HG02884 (cell line): ENCODE measurements at regions not wholly inside any gene's neighbourhood (a gene's known extent, or its start where the extent isn't known, plus 50 kb on each side); places are given as distances from the start of the nearest gene placed in this dataset.

Experiments used
- ATAC-seq: cut with Tn5 transposase; IDR thresholded peaks from one replicate; pipeline ENCODE4 v1.9.1; 2021; ENCODE audit warnings: mild to moderate bottlenecking, moderate library complexity; ENCODE audit not compliant: unreplicated experiment

DNA sequence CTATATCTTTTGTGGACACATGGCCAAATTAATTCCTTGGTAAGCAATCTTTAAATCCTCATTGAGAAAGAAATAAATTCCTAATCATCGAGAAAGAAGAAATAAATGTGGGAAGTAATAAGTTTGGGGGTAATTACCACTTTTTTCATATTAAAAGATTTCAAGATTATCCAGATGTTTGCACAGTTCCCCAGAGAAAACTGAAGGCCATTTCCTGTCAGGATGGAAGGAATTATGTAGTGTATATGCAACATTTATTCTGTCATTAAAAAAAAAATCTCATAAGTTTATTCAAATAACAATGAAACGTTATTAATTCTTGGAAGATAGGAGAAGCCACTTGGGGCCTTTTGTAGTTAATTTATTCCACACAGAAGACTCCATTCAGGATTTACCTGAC is 385.6 kb upstream of the NR3C2 start:
- no peak for ATAC-seq

DNA sequence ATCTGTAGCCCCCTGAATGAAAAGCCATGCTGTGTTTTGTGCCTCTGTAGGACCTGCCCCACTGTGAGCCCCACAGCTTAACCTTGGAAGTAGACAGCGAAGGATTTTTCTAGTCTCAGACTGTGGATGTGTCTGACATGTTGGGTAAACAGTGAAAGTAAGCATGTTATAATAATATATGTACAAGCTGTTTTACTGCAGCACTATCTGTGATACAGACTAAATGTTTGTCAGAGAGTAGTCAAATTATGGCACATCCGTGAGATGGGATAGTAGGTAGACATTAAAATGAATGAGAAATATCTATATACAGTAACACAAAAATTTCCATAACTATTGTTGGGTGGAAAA is 381.2 kb upstream of the NR3C2 start:
- ATAC-seq = no peak

DNA sequence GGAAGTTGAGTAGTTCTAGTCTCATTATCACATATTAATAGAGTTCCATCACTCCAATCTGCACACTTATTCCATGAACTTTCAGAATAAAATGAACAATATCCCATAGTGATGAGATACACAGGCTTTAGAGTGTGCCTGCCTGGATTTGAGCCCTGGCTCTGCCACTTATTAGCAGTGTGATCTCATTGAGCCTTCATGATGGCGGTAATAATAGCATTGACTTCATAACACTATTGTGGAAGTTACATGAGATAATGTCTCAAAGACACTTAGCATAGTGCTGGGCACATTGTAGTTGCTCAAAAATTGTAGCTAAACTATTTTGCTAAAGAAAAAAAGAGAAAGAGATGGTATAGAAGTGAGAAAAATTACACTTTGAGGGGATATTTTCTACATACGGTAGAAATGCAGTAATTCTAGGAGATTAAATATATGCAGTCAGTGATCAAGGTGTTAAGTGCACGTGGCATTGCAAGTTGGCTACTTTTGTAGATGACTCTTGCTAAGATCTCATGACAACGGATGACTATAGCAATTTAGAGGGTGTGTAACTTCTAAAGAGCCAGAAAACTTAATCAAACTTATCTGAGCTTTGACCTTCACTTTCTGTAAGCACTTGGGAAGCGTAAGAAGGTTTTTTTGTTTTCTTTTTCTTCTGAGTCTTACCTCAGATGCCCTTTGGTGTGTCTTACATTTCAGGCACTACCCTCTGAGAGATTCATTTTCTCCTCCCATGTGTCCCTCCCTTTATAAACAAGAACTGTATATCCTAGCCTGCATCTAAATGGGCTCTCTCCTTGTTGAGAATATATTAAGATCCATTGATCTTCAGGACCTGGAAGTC is 380.6 kb upstream of the NR3C2 start:
- no peak for ATAC-seq

DNA sequence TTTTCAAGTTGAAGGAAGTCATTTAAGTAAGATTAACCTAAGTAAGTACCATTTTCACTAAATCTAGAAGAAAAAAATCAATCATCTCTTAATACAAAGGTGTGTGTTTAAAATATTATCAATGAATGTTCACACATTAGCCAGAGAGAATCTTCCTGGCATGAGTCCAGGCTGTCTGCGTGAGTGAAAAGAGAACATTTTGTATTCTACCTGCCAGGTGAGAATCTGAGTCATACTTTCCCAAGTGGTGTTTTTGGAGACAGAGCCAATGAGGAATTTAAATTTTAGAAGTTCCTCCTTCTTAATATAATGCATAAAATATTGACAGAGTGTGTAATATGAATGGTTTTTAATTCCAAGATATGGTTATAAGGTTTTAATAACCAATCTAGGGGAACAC is 371.8 kb upstream of the NR3C2 start:
- no peak for ATAC-seq

DNA sequence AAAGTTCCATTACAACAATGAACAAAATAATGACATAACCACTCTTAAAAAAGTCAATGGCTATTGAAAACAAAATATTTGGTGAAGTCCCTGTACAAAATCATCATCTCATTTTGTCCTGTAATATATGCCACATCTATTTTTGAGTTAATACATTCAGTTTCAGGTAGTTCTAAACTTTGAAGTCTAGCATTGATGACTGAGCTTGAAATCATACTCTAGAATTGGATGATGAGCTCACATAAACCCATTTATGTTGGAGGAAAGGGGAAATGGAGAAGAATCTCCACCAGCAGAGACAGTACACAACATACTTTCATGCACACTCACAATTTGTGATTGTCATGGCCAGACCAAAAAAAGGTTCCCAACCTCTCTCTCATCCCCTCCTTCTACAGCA is 371.1 kb upstream of the NR3C2 start:
- ATAC-seq = no peak

DNA sequence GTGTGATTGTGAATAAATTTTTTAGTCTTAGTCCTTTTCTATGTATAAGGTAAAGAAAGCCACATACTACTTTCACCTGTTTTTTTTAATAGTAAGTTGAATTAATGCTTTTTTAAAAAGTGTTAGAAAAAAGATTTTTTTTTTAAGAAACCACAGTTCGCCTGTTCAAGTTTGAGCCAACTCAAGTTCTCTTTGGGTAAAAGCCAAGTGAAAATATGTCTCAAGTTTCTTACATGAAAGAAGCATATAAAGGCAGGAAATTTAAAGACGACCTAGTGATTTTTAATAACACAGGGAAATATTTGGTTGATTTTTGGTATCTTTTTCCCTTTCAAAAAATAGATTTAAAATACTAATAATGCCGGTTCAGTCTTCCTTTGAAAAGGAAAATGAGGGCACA is 369.9 kb upstream of the NR3C2 start:
- no peak for ATAC-seq

DNA sequence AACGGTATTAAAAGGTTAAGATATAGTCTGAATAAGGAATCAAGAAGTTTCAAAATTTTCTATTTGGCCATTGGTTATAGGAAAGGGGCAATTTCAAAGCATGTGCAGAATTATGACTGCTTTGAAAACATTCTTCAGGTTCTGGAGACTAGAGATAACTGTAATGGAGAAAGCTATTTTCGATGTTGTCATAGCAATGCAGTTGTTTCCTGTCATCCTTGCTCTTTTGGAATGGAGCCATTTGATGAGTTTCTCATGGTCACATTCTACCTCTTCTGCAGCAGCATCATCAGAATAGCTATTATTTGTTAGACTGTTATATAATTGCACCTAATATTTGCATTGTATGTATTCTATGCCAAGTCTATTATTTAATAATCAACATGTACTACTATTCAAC is 368.2 kb upstream of the NR3C2 start:
- no peak for ATAC-seq

DNA sequence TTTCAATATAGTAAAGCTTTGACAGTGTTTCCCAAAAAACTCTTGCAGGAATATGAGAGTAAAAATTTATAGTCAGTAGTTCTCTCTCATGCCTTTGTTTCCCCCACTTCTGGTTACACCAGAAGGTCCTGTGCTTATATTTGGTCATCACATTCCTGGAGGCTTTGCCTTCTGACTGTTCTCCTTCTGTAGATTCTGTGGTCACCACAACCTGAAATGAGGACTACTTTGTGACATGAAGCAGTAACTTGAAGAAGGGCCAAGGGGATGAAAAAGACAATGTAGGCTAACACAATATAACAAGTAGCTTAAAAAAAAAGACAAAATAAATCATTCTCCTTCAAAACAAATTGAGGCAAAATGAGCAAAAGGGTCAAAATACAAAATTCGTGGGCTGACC is 366.2 kb upstream of the NR3C2 start:
- no peak for ATAC-seq

DNA sequence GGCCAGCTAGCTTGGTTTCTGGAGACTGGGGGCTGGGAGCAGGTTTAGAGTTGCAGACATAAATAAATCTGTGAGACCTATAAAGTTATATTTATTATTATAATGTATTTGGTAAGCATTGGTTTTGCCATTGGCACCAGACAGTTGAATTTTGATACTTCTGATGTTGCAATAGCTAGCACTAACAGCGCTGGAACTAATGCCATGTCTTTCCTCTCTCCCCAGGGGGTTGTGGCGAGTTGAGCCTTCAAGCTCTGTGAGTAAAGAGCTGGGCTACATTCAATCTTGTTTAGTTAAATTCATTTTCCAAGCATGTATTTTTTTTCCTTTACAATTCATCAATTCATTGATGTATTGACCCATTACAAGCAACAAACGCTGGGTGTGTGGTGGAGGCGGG is 358.7 kb upstream of the NR3C2 start:
- no peak for ATAC-seq

DNA sequence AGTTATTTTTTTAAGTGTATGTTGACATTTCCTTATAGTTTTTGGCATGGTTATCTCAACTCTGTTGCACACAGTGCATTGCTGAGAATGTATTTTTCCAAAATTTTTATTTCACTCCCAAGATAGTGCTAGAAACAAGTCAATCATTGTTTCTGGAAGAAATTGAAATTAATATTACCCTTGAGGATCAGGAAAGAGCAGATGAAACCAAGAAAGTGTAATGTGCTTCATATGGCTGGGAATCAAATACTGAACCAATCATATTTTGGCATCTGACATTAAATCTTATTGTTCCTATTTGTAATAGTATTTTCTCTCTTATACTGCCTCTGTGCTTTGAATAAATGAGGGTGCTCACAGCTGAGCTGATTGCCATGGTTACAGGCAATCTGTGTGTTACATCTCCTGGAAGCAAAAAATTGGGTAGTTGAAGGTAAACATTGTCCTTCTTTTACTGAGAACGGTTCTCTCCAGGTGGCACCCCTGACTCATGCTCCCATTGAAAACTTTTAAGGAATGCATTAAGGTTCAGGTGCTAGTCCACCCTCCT is 358.2 kb upstream of the NR3C2 start:
- ATAC-seq = no peak

DNA sequence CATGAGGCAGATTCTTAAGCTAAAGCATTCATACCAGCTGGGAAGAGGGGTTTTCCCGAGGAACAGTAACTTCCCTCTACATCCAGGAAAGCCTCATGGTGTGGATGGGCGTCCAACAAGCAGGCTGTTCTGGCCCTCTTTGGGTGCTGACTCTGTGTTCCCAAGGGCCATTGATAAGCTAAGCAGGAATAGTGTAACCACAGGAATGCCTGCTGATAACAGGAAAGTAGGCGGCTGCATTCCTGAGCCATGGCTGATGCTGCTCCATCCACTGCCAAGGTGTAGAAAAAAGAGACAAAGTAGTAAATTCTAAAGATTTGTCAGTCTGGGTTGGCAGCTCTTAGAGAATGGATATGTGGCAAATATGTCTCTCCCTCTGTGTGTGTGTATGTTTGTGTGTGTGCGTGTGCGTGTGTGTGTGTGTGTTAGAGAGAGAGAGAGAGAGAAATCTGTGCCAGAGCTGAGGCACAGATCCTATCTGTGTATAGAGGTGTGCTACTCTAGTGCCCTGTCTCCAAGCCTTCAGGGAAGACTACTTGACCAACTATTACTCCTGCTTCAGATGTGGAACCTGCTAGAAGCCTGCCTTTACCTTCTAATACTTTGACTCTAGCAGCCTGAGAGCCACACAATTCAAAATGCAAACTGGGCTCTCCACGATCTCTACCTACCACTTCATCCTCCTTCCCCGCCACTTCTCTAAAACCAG is 353.1 kb upstream of the NR3C2 start:
- no peak for ATAC-seq

DNA sequence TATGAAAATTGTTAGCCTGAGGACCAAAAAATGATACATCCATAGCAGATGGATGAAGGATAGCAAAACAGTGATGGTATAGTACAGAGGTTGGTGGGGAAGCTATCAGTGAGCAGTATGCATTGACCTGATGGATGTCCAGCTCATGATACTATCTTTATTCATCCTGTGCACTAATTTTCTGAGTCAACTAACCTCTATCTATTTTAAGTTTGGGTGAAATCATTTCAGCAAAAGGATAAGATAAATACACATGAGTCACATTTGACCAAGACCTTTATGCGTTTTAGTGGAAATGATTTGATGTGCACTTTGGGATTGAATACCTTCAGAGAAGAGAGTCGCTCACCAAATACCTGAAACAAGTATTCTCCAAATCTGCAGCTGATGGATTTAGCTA is 351.0 kb upstream of the NR3C2 start:
- no peak for ATAC-seq

DNA sequence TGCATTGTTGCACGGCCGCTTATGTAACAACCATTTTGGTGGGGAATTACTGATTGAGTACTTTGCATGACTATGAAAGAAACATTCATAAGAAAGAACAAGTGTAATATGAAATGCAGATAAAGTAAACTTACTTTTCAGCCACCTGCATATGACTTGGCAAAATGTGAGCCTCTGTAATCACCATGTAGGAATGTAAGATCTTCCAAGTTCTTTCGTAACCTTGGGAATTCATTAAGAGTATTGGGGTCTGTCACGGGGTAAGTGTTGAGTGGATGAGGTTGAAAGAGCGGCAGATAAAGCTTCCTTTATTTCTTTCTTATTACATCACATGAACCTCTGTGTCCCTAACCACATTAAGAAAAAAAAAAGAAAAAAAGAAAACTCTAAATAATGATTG is 348.5 kb upstream of the NR3C2 start:
- no peak for ATAC-seq

DNA sequence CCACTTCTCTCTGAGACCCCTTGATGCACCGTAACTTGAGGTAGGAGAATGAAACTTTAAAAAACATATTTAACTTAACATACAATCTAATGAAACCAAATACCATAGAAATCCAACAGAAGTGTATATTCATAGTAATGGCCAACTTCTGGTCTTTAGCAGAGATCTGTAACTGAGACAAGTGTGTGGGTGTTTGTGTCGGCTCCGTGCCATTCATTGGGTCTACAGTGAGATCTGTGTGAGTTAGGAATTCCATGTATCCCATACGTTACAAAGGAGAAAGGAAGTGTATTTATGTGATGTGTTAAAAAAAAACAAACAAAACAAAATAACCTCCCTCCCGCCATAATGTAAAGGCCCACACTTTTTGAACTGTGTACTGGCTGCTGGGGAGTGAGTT is 348.0 kb upstream of the NR3C2 start:
- ATAC-seq = no peak

DNA sequence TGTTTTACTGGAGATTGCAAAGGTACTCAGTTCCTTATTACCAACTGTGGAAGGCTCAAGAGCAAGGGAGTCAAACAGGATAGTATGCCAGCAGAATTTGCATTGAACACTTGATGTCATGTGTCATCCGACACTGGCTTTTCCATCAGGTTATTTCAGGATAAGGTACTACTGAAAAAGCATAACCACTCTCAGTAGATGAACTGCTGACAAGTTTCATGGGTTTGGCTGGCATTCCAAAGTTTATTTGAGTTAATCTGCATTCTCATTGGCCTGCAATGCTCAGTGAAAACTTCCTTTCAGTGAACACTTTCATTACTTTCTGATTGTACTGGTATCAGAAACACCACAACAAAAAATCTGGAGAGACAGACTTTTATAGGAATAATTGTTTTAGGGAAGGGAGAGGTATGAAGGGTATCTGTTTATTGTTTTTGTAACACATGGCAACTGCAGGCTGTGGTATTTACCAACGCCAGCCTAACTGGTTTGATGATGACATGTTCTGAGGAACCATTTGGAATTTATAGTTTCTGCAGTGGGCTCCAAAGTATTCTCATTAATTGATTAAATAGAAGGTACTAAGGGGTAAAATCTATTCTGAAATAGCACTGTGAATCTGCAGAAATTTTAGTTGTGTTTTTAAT is 345.7 kb upstream of the NR3C2 start:
- no peak for ATAC-seq

DNA sequence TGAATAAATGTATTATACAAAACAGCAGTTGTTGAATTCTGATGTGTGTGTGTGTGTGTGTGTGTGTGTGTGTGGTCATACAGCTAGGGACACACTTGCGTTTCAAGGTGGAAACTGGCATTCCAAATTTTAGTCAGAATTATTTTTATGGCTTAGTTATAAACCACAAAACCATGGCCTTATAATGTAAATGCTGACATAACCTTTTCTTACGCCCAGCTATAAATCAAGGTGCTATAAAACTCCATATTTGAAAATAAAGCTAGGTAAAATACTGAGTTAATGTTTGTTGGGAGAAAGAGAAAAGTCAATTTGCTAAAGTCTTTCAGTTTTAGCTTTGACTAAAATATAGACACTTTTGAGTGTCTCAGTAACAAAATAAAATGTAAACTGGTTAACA is 345.1 kb upstream of the NR3C2 start:
- ATAC-seq = no peak

DNA sequence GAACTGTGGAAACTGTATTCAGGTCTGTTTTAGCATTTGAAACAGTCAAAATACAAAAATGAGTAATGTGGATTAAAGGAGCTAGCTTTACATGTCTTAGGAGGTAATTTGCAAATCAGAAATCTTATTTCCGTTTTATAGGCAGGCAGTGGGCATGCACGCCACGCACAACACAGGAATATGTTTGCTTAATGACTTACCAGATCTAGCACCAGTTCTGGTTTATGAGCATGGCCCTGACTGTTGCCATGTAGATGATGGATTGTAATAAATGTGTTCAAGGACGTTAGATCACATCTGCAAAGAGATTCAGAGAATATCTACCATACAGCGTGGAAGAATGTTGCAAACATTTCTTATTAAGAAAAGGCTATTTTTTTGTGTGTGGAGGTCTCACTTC is 344.5 kb upstream of the NR3C2 start:
- no peak for ATAC-seq

DNA sequence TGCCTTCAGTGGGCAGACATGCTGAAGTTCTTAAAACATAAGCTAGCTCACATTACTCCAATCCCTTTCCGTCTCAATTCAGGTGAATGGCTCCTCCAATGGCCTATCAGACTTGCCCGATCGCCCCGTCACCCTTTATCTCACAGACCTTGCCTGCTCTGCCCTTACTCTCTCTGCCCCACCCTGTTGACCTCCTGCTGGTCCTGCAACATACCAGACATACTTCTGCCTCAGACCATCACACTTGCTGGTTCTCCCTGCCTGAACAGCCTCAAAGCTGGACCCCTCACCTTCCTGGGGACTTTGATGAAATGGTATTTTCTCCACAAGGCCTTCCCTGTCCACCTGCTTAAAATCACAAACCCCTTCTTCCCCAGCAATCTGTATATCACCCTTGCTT is 340.1 kb upstream of the NR3C2 start:
- no peak for ATAC-seq

DNA sequence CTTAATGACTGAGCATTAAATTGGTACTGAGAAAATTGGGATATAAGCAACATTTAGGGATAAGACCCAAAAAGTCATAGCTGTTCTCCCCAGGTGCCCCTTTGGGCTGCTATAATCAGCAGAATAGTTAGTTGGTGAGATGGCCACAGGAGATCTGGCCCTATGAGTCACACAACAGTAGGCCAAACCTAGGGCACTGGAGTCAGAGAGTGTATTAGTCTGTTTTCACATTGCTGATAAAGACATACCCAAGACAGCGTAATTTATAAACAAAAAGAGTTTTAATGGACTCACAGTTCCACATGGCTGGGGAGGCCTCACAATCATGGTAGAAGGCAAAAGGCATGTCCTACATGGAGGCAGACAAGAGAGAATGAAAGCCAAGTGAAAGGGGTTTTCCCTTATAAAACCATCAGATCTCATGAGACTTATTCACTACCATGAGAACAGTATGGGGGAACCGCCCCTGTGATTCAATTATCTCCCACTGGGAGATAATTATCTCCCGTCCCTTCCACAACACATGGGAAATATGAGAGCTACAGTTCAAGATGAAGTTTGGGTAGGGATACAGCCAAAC is 338.3 kb upstream of the NR3C2 start:
- no peak for ATAC-seq

DNA sequence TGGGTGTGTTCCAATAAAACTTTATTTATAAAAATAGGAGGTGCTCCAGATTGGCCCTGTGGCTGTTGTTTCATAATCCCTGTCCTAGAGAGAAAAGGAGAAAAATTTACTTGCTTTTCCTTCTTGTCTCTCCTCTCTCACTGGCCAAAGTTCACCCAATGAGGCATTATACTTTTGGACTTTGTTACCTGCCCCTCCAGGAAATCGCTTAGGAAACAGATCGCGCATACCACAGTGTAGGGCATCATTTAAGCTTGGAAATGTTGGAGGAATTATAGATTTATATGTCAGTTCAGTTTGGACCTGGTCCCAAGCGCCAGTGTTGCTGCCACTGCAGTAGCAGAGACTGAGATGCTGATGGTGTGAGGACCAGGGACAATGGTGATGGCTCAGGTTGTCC is 337.6 kb upstream of the NR3C2 start:
- no peak for ATAC-seq

DNA sequence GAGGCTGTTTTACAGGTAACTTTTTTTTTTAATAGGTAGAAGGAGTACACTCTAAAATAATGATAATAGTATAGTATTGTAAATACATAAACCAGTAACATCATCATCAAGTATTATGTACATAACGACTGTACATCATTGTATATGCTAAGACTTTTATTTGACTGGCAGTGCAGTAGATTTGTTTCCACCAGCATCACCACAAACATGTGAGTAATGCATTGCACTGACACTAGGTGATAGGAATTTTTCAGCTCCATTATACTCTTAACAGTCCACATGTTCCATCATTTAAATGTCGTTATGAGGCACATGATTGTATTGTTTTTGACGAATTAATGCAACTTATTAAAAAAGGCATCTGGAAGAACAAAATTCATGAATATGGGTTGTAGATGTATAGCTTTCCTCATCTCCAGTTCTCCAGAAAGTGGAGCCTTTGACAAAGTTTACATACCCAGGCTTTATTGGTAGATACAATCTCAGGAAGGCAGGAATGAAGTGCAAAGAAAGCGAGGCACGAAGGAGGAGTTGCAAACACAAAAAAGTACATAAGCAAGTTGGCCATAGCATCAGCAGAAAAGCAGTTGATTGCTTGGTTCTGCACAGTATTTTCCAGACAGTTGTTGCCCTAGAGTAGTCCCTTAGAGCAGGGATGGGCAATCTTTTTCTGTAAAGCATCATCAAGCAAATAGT is 336.9 kb upstream of the NR3C2 start:
- no peak for ATAC-seq
